ENCODE measurements at regions not wholly inside any gene's neighbourhood (a gene's known extent, or its start where the extent isn't known, plus 50 kb on each side); places are given as distances from the start of the nearest gene placed in this dataset.

GRCh38 chr6:16955899-16956298, 146.0 kb upstream of the STMND1 start (continued):
- no peak for TF ChIP-seq ZNF462 (CRISPR knock-in tag; IDR thresholded peaks at IDR 0.05)
- TF ChIP-seq, protein P1, sequence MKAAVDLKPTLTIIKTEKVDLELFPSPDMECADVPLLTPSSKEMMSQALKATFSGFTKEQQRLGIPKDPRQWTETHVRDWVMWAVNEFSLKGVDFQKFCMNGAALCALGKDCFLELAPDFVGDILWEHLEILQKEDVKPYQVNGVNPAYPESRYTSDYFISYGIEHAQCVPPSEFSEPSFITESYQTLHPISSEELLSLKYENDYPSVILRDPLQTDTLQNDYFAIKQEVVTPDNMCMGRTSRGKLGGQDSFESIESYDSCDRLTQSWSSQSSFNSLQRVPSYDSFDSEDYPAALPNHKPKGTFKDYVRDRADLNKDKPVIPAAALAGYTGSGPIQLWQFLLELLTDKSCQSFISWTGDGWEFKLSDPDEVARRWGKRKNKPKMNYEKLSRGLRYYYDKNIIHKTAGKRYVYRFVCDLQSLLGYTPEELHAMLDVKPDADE (IDR thresholded peaks at IDR 0.05), result no peak
- TF ChIP-seq CREB1 (CRISPR knock-in tag; IDR thresholded peaks at IDR 0.05; ENCODE audit: low read depth), result no peak
- TF ChIP-seq REST (IDR thresholded peaks at IDR 0.05; ENCODE audit: unreplicated experiment), result no peak
- no peak for TF ChIP-seq EZH2phosphoT487 (IDR thresholded peaks at IDR 0.05; ENCODE audit: unreplicated experiment)

Measured in GM23338 (cell line).